HG03378 (cell line): ENCODE measurements at regions not wholly inside any gene's neighbourhood (a gene's known extent, or its start where the extent isn't known, plus 50 kb on each side); places are given as distances from the start of the nearest gene placed in this dataset.

ENCODE experiments used
- ATAC-seq: cut with Tn5 transposase; IDR thresholded peaks from one replicate; pipeline ENCODE4 v1.9.1; 2021; ENCODE audit warnings: mild to moderate bottlenecking, moderate library complexity; ENCODE audit not compliant: unreplicated experiment

DNA sequence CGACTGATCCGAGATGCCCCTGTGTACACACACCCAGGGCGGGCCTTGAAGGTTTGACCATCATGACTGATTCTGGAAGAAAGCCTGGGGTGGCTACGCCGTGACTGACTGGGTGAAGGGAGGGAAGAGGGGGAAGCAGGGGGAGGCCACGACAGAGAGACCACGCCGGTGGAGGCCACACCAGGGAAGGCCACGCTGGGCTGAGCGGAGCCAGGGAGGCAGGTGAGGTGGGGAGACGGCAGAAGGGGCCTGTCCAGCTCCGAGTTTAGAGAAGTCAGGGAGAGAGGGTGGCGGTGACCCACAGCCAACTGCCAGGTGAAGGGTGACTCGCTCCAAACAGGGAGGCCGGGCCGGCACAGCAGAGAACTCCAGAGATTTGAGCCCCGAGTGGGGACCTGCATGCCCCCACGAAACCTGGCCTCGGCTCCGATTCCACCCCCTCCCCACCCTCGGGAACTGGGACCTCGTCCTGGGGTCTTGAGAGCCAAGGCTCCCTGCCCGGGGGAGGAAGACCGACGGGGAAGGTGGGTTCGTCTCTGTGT, 102.6 kb downstream of the PTPRS start:
- ATAC-seq: no peak

DNA sequence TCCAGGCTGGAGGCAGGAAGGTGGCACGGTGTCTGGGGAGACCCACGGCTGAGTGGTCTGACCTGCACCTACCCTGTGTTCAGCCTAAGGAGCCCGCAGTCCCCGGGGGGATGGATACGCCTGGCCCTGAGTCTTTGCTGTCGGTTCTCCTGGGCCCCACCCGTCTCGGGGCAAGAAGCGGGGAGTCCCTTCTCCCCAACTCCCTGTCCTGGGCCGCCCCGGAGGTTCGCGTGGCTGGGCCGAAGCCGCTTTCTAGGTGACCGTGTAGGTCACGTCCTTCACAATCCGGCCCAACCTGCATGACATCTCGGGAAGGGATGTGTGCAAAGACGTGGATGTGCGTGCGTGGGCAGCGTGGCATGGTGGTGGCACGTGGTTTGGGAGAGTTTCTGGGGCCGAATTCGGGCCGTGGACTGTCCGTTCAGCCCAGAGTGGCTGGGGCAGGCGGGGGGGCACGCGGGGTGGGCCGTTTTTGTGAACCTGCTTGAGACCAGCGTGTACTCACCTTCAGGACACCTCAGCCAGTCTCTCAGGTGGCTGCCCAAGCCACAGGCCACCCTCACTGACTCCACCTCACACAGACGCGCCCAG, 103.3 kb downstream of the PTPRS start:
- no peak for ATAC-seq

DNA sequence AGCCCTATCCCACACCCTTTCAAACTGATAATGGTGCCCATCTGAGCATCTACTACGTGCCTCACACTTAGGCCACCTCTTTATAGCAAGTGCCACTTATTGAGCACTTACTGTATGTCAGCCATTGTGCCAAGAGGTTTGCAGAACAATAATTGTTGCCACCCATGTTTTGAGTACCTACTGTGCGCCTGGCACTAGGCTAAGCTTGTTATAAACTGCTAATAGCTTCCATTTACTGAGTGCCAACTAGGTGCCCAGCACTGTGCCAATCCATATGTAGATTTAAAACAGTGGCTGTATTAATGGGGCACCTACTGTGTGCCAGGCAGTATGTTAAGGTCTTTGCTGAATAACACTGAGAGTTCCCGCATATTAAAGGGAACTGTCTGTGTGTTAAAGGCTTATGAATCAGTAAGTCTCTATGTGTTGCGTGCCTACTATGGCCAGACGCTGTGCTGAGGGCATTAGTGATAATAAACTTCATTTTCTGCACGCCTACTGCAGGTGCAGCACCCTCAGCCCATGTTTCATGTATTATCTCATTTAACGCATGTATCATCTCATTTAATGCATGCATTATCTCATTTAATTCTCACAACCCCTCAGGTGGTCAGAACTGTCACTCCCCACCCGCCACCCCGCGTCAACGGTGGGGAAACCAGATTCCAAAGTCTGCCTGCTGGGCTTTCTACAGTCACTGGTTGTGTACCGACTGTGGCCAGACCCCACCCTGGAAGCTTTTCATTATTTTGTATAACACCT, 105.0 kb downstream of the PTPRS start:
- no peak for ATAC-seq

DNA sequence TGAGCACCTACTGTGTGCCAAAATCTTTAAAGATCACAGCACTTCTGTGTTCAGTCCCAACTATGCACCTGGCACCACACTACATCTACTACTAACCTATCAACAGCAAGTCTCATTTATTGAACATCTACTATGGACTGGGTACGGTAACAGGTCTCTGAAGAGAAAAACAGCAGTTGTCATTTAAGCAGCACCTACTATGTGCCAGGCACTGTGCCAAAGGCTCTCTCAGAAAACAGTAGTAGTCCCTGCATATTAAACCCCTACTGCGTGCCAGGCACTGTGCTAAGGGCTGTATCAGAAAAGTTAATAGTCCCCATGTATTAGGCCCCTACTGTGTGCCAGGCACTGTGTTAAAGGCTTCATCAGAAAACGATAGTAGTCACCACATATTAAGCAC, 106.2 kb downstream of the PTPRS start:
- ATAC-seq: no peak

DNA sequence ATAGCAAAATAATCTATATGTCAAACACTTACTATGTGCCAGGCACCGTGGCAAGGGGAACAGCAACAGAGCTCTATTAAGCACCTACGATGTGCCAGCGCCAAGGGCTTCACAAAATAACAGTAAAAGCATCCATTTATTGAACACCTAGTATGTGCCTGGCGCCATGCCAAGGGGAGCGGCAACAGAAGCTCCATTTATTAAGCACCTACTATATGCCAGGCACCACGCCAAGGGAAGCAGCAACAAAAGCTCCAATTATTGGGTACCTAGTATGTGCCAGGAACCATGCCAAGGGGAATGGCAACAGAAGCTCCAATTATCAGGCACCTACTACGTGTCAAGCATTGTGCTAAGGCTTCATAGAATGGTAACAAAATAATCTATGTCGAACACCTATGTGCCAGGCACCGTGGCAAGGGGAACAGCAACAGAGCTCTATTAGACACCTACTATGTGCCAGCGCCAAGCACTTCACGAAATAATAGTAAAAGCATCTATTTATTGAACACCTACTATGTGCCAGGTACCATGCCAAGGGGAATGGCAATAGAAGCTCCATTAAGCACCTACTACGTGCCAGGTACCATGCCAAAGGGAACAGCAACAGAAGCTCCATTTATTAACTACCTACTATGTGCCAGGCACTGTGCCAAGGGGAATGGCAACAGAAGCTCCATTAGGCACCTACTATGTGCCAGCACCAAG, 107.7 kb downstream of the PTPRS start:
- no peak for ATAC-seq

DNA sequence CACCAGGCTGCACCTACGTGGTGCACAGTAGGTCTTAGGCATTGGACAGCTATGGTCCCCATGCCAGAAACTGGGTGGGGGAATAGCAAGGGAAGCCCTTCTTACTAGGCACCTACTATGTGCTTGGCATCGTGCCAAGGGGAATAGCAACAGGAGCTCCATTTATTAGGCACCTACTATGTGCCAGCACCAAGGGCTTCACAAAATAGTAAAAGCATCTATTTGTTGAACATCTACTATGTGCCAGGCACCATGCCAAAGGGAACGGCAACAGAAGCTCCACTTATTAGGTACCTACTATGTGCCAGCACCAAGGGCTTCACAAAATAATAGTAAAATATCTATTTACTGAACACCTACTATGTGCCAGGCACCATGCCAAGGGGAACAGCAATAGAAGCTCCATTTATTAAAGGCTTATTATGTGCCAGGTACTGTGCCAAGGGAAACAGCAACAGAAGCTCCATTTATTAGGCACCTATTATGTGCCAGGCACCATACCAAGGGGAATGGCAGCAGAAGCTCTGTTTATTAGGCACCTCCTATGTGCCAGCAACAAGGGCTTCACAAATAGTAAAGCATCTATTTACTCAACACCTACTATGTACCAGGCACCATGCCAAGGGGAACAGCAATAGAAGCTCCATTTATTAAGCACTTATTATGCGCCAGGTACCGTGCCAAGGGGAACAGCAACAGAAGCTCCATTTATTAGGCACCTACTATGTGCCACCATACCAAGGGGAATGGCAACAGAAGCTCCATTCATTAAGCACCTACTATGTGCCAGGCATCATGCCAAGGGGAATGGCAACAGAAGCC, 108.5 kb downstream of the PTPRS start:
- no peak for ATAC-seq

DNA sequence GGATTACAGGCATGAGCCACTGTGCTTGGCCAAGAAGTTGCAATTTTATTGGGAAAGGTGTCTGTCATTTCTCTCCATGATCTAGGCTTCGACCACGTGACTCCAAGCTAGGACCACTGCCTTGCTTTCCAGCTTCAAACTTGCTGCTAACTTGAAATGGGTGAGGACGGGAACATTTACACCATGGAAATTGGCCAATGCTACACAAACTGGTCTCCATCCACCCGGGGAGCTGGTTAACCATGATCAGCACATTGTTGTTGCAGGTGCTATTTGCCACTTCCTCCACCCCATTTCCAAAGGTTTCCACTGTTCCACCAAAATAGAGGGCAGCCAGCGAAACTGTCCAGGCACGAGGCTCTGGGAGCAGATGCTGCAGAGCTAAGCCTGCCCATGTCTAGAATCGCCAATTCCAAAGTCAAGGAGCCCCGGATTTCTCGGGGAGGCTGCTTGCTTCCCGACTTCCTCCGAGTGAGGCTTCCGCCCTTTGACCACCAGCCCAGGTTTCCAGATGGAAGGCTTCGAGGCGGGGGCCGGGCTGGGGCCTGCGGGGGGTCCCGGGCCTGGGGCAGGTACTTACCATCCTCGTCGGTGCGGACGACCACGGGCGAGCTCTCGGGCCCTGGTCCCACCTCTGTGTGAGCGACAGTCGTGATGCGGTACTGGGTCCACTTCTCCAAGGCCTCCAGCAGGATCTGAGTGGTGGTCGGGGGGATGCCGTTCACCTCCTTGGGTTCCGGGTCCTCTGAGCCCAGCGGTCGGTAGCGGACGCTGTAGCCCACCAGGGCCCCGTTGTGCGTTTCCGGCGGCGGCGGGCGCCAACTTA, 109.7 kb downstream of the PTPRS start:
- no peak for ATAC-seq

DNA sequence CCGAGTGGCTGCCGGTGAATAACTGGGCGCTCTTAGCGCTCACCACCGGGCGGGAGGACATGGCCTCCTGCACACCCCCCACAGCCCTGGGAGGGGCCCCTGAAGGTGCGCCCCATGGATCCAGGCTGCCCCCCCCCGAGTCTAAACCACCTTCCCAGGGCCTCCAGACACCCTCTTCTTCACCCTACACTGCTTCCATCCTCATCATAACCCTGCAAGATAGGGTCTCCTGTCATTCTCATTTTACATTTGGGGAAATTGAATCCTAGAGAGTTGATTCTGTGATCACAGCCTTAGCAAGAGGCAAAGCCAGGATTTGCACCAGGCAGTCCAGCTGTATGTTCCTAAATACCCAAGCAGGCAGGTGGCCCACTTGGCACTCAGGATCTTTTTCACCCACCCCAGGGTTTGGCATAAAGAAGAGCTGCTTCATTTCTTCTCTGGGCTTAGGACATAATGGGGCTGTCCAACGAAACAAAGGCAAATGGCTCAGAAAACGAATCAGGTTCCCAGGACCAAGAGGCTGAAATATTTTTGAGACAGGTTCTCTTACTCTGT, 110.8 kb downstream of the PTPRS start:
- no peak for ATAC-seq

DNA sequence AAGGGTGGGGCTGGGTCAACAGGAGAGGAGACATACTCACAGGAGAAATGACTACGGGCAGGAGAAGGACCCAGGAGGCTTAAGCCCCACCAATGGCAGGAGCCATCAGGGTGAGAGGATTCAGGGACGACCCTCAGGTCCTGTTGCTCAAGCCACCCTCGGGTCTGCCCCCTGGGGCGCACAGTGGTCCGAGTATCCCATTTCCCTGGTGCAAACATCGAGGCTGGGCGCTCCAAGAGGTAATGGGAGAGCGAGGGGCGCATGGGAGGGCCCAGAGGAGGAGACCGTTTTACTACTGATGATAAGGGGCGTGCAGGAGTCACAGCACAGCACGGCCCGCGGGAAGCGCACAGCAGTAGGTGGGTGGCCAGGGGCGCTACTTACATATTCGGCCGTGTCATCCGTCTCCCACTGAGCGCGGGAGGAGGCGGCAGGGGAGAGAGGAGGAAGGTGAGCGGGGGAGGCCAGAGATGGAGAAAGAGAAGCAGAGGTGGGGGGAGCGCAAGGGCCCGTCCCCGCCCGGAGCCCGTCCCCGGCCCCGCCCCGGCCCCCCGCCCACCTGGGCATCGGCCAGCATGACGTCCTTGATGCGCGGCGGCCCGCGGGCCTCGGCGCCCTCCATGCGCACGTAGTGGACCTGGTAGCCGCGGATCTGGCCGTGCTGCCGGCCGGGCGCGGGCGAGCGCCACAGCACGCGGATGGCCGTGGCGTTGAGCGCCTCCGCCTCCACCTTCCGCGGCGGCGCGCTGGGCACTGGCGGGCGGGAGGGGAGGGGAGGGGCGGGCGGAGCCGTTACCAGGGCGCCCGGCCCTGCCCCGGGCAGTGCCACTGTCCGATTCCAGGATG, 111.5 kb downstream of the PTPRS start:
- ATAC-seq: no peak

DNA sequence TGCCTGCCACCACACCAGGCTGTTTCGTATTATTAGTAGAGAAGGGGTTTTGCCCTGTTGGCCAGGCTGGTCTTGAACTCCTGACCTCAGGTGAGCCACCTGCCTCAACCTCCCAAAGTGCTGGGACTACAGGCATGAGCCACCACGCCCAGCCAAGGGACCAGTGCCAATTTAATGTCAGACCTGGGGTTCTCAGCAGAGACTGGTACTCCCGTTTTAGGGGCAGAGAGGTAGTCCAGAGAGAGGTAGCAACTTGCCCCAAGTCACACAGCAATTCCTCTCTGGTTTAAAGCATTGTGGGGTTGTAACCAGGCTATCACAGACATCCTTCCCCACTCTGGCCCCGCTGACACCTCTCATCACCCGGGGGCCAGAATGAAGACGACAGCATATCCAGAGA, 112.1 kb downstream of the PTPRS start:
- no peak for ATAC-seq

DNA sequence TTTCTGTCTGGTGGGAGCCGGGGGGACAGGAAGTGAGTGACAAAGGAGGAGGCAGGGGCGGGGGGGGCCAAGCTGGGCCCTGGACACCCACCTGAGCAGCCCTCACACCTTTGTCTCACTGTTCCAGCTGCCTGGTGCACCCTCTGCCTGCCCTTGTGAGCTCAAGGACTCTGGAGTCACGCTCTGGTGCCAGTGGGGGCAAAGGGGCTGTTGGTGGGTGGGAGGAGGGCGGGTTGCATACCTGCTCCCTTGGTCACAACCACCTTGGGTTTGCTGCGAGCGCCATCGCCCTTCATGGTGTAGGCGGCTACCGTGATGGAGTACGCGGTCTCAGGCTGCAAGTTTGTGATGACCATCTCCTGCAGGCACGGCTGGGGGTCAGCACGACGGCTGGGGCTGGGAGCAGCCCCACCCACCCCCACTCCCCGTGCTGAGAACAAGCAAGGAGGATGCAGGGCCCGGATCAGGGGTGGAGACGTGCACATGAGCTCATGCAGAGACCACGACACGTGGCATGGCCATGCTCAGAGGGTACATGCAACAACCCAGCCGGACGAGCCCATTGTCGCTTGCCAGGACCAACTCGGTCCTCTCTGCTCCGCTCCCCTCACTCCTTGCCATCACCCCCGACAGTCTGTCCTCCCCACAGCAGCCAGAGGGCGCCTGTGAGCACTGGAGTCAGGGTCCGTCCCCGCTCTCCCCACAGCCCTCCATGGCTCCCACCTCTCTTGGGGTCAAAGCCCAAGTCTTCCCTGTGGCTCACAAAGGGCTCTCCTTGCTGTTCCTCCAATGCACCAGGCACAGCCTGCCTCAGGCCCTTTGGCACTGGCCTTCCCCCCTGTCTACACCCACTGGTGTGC, 114.9 kb downstream of the PTPRS start:
- ATAC-seq: no peak

DNA sequence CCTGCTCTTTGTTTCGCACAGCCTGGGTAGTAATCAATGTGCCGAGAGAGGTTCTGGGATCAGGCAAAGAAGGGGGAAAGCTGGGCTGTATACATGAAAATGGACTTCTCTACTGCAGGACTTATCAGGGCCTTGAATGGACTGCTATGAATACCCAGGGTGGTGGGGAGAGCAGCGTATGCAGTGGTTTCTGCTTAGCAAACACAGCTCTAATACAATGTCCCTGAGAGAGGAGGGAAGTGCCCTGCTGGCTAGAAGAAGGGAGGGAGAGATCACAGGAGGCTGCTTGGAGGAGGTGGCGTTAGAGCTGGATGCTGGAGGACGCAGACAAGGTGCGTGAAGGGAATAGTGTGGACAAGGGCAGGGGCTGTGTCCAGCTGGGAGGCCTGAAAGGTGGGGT, 116.1 kb downstream of the PTPRS start:
- ATAC-seq: no peak

DNA sequence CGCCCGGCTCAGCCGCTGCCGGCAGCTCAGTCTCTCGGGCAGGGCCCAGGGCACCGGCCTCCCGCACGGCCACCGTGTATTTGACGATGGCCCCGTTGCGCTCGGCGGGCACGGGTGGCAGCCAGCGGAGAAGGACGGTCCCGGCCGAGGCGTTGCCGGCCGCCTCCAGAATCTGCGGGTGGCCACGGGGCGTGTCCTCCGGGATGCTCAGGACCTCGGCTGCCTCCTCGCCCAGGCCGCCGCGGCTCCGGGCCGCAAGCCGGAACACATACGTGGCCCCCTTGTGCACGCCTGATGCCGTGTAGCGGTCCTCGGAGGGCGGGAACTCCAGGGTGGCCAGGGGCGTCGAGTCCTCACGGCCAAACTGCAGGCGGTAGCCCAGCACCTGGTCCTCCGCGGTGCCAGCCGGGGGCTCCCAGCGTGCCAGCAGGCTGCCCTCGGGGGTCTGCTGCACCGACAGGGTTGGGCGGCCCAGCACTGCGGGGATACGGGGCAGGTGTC, 117.7 kb downstream of the PTPRS start:
- no peak for ATAC-seq

DNA sequence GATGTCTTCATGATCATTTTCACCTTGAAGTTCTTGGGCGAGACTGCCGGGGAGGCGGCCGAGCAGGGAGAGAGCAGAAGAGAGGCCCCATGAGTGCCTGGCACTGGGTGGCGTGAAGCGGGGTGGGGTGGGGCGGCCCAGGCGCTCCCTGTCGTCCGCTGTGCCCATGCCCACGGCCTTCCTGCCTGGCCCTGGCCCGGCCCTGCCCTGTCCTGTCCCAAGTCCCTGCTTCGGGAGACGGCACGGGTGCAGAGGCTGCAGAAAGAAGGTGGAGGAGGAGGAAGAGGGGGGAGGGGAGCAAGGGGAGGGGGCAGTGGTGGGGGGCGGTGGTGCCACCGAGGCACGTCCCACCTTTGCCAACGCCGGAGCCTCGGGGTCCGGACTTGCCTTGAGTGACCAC, 118.4 kb downstream of the PTPRS start:
- no peak for ATAC-seq

DNA sequence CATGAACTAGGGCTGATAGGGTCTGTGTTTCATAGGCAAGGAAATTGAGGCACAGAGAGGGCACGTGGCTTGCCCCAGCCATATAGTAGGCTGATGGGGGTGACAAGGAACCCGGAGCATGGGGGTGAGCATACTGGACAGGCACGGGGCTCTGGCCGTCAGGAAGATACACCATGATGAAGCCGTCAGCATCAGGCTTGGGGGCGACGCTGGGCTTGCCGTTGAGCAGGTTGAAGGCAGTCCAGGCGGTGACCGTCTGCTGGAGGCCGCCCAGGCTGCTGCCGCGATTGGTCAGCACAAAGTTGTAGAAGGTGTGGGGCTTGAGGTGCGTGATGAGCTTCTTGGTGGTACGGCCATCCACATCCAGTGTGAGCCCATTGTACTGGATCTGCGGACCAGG, 119.7 kb downstream of the PTPRS start:
- no peak for ATAC-seq

DNA sequence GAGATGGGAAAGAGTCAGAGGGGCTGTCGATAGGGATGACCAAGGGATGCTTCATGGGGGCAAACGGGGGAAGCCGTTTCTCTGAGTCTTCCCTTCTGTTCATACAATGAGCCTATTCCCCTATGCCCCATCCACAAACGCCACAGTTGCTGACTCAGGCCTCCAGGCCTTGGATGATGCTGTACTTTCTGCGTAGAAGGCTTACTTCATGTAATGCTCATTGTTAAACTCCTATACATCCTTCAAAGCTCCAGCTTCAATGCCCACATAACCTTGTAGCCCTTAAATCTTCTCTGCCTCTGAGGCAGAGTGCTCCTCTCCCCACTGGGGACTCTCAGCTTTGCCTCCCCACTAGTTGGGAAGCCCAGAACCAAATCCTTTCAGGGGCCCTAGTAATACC, 120.3 kb downstream of the PTPRS start:
- ATAC-seq: no peak

DNA sequence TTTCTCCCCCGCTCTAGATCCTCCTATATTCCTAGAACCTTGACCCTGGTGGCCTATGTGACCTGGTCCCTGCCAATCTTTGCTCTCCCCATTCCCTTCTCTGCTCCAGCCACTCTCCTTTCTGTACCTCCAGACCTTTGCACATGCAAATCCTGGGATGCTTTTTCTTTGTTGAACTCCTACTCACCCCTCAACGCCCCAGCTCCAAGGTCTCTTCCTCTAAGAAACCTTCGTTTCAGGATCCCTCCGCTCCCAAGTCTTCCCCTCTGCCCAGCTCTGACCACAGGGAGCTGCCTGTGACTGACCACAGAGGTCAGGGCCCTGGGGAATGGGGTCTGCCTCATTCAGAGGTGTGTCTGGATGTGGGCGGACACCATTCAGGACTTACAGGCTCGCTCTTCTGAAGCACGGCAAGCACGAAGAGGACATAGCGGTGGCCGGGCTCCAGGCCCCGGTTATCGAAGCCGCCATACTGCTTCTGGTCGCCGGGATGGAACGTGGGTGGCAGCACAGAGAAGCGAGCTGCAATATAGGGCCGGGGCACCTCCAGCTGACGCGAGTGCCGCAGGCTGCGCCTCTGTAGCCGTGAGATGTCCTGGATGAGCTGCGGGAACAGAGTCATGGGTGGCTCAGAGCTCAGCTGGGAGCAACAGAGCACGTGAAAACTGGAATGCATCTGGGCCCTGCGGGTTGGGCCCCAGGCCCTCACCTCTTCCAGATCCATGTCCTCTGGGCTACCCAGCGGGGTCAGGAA, 120.9 kb downstream of the PTPRS start:
- ATAC-seq: no peak
